Sigmoid colon (tissue), 6 donors: ENCODE measurements at regions not wholly inside any gene's neighbourhood (a gene's known extent, or its start where the extent isn't known, plus 50 kb on each side); places are given as distances from the start of the nearest gene placed in this dataset.

Experiments
- DNase-seq: peaks from one replicate; pipeline ENCODE4 v3.0.0-alpha.2; 2019
- H3K27ac ChIP-seq, 4 donors: fragments of 200-600 bp; sonication (generic); one replicate each; pipeline ENCODE4 v1.5.1; 2016 to 2019; ENCODE audit warnings: mild to moderate bottlenecking in 1 of 4
- H3K27me3 ChIP-seq, 3 donors: fragments of 200-600 bp; sonication (generic); one replicate each; pipeline ENCODE4 v1.5.1; 2019; ENCODE audit warnings: mild to moderate bottlenecking in 1 of 3
- H3K36me3 ChIP-seq, 4 donors: fragments of 200-600 bp; sonication (generic); one replicate each; pipeline ENCODE4 v1.5.1; 2016 to 2019
- H3K4me1 ChIP-seq, 4 donors: fragments of 200-600 bp; sonication (generic); one replicate each; pipeline ENCODE4 v1.5.1; 2017 to 2019
- H3K4me3 ChIP-seq, 4 donors: fragments of 200-600 bp; sonication (generic); one replicate each; pipeline ENCODE4 v1.5.1; 2017 to 2019; ENCODE audit warnings: mild to moderate bottlenecking in 2 of 4, moderate library complexity in 1 of 4
- H3K9me3 ChIP-seq, 4 donors: fragments of 200-600 bp in 3 of 4; sonication (generic) in 3 of 4; one replicate each; pipeline versions ENCODE4 v1.5.1 to v1.6.1; 2013 to 2019
- CTCF ChIP-seq, 4 experiments: fragments of 450-650 bp in 3 of 4; fragments of 200-600 bp in 1 of 4; IDR thresholded peaks; one replicate each; pipeline ENCODE4 v1.5.1; 2016 to 2019; ENCODE audit warnings: antibody characterized with exemption in 4 of 4, mild to moderate bottlenecking in 3 of 4, moderate library complexity in 2 of 4
- EP300 ChIP-seq, 4 donors: sonication (generic); formaldehyde crosslinking; IDR thresholded peaks; one replicate each; pipeline ENCODE4 v1.6.1; 2017; ENCODE audit warnings: antibody characterized with exemption in 4 of 4
- POLR2A ChIP-seq, 2 donors: fragments of 450-650 bp; IDR thresholded peaks; one replicate each; pipeline ENCODE4 v1.6.1; 2016; ENCODE audit warnings: antibody characterized with exemption in 2 of 2, mild to moderate bottlenecking in 2 of 2, moderate library complexity in 2 of 2
- POLR2AphosphoS5 ChIP-seq, 4 donors: sonication (generic); formaldehyde crosslinking; IDR thresholded peaks; one replicate each; pipeline ENCODE4 v1.6.1; 2017; ENCODE audit warnings: antibody characterized with exemption in 4 of 4
- WGBS, 2 donors: extraction: QIAGEN DNeasy Blood & Tissue Kit; methylation state at CpG; one replicate each; pipeline ENCODE4 v1.1.7; 2013; 5-methylcytosine and 5-hydroxymethylcytosine counted together
- intact Hi-C: fragments of 100-400 bp; cut with DNase I; formaldehyde crosslinking; loops from one replicate; pipeline ENCODE4 v1.15.1; 2023
- donor health status: healthy with polysubstance abuse.
- donor health status: healthy.

GRCh38 chr11:37647767-37648166, 1049.7 kb upstream of the RAG2 start:
- Histone ChIP-seq H3K27me3 (no peaks in the 10 kb centered on the region), H3K4me1 (no peaks in the 10 kb centered on the region), H3K36me3 (no peaks in the 10 kb centered on the region), H3K27ac (no peak overlapping the region), H3K4me3 (no peak overlapping the region), H3K9me3 (no peaks in the 10 kb centered on the region)
- 50 to 67% methylated on average over 1 of the region's 1 CpG for whole genome bisulfite sequencing, 2 donors
- TF ChIP-seq EP300 (IDR thresholded peaks at IDR 0.05) (no peak), POLR2A (IDR thresholded peaks at IDR 0.05) (no peak)
- intact Hi-C loops = no loop called here
- no peak for DNase-seq

- WGBS, 2 donors = 84 to 90% methylated on average over 2 of the region's 2 CpGs
- DNase-seq = no peak
- Histone ChIP-seq H3K36me3 (no peaks in the 10 kb centered on the region), H3K4me1 (no peaks in the 10 kb centered on the region), H3K9me3 (no peaks in the 10 kb centered on the region), H3K27me3 (no peaks in the 10 kb centered on the region), H3K27ac (no peak overlapping the region), H3K4me3 (no peak overlapping the region)
- TF ChIP-seq EP300 (IDR thresholded peaks at IDR 0.05) = no peak
- TF ChIP-seq POLR2A (IDR thresholded peaks at IDR 0.05) = no peak
- no peak for TF ChIP-seq POLR2AphosphoS5 (IDR thresholded peaks at IDR 0.05)
- no peak for TF ChIP-seq CTCF (IDR thresholded peaks at IDR 0.05)
- intact Hi-C loops = no loop called here
These were observed 1045.9 kb upstream of the RAG2 start for GRCh38 chr11:37643968-37644367.

GRCh38 chr11:37642296-37642695, 1044.3 kb upstream of the RAG2 start:
- no peak overlapping the region for H3K4me3 ChIP-seq
- no peaks in the 10 kb centered on the region for H3K9me3 ChIP-seq
- DNase-seq = no peak
- intact Hi-C loops = no loop called here
- 15 to 46% methylated on average over 2 of the region's 2 CpGs for WGBS, 2 donors
- no peak overlapping the region for H3K27ac ChIP-seq
- no peak for TF ChIP-seq EP300 (IDR thresholded peaks at IDR 0.05)
- no peak for TF ChIP-seq CTCF (IDR thresholded peaks at IDR 0.05)
- TF ChIP-seq POLR2AphosphoS5 (IDR thresholded peaks at IDR 0.05) = no peak
- no peak for TF ChIP-seq POLR2A (IDR thresholded peaks at IDR 0.05)
- H3K36me3 ChIP-seq = no peaks in the 10 kb centered on the region
- no peaks in the 10 kb centered on the region for H3K27me3 ChIP-seq
- H3K4me1 ChIP-seq = no peaks in the 10 kb centered on the region

GRCh38 chr11:37632748-37633147, 1034.7 kb upstream of the RAG2 start:
- no peaks in the 10 kb centered on the region for H3K9me3 ChIP-seq
- H3K4me1 ChIP-seq = no peaks in the 10 kb centered on the region
- DNase-seq = no peak
- H3K4me3 ChIP-seq = no peak overlapping the region
- no peak overlapping the region for H3K27ac ChIP-seq
- no peaks in the 10 kb centered on the region for H3K36me3 ChIP-seq
- intact Hi-C loops = no loop called here
- no peaks in the 10 kb centered on the region for H3K27me3 ChIP-seq
- TF ChIP-seq POLR2AphosphoS5 (IDR thresholded peaks at IDR 0.05) (no peak), EP300 (IDR thresholded peaks at IDR 0.05) (no peak), CTCF (IDR thresholded peaks at IDR 0.05) (no peak), POLR2A (IDR thresholded peaks at IDR 0.05) (no peak)

GRCh38 chr11:37630866-37631265, 1032.8 kb upstream of the RAG2 start:
- DNase-seq = no peak
- intact Hi-C loops = no loop called here
- Histone ChIP-seq H3K9me3 (no peaks in the 10 kb centered on the region), H3K27ac (no peak overlapping the region), H3K36me3 (no peaks in the 10 kb centered on the region), H3K4me1 (no peaks in the 10 kb centered on the region), H3K27me3 (no peaks in the 10 kb centered on the region), H3K4me3 (no peak overlapping the region)
- no peak for TF ChIP-seq POLR2A (IDR thresholded peaks at IDR 0.05)
- no peak for TF ChIP-seq POLR2AphosphoS5 (IDR thresholded peaks at IDR 0.05)
- no peak for TF ChIP-seq CTCF (IDR thresholded peaks at IDR 0.05)
- TF ChIP-seq EP300 (IDR thresholded peaks at IDR 0.05) = no peak
- 44 to 86% methylated on average over 1 of the region's 1 CpG for WGBS, 2 donors
